Heart right ventricle (tissue), 16 donors: ENCODE measurements at regions not wholly inside any gene's neighbourhood (a gene's known extent, or its start where the extent isn't known, plus 50 kb on each side); places are given as distances from the start of the nearest gene placed in this dataset.
A peak's percentile ranks its signal among the peaks of the same experiment; 100 is the strongest.

ENCODE experiments used
- ATAC-seq, 8 donors: fragments of 200-7000 bp; cut with Tn5 transposase; one replicate each; pipeline ENCODE4 v1.9.1; 2020; ENCODE audit warnings: mild to moderate bottlenecking in 8 of 8, moderate library complexity in 8 of 8, moderate number of reproducible peaks in 1 of 8
- DNase-seq, 2 donors: peaks; one replicate each; pipeline ENCODE4 v3.0.0-alpha.2; 2020
- H3K27ac ChIP-seq, 10 donors: fragments of 200-600 bp; sonication (generic) in 2 of 10; one replicate each; pipeline versions ENCODE4 v1.5.0 to v1.8.0; 2020 to 2022; ENCODE audit warnings: mild to moderate bottlenecking in 3 of 10
- H3K27me3 ChIP-seq, 7 donors: fragments of 200-600 bp; one replicate each; pipeline ENCODE4 v1.8.0; 2021 to 2022; ENCODE audit warnings: mild to moderate bottlenecking in 2 of 7
- H3K36me3 ChIP-seq, 9 donors: fragments of 200-600 bp; sonication (generic) in 1 of 9; one replicate each; pipeline versions ENCODE4 v1.5.0 to v1.8.0; 2020 to 2022; ENCODE audit warnings: mild to moderate bottlenecking in 2 of 9
- H3K4me1 ChIP-seq, 9 donors: fragments of 200-600 bp; sonication (generic) in 1 of 9; one replicate each; pipeline versions ENCODE4 v1.5.0 to v1.8.0; 2020 to 2022; ENCODE audit warnings: mild to moderate bottlenecking in 4 of 9
- H3K4me3 ChIP-seq, 10 donors: fragments of 200-600 bp; sonication (generic) in 2 of 10; one replicate each; pipeline versions ENCODE4 v1.5.0 to v1.8.0; 2020 to 2022; ENCODE audit warnings: mild to moderate bottlenecking in 7 of 10, moderate library complexity in 2 of 10
- H3K9me3 ChIP-seq, 11 donors: fragments of 200-600 bp in 10 of 11; sonication (generic) in 2 of 11; one replicate each; pipeline versions ENCODE4 v1.5.0 to v1.8.0; 2013 to 2022; ENCODE audit warnings: mild to moderate bottlenecking in 2 of 11, control low read depth in 1 of 11, moderate library complexity in 1 of 11
- CTCF ChIP-seq, 9 donors: fragments of 200-600 bp; sonication (generic) in 2 of 9; IDR thresholded peaks; one replicate each; pipeline versions ENCODE4 v1.5.0 to v1.8.0; 2021 to 2022; ENCODE audit warnings: antibody characterized with exemption in 9 of 9, mild to moderate bottlenecking in 5 of 9, moderate library complexity in 1 of 9
- WGBS, 2 donors: extraction: QIAGEN DNeasy Blood & Tissue Kit; methylation state at CpG; one replicate each; pipeline ENCODE4 v1.1.7; 2013; ENCODE audit warnings: inconsistent platforms in 1 of 2; 5-methylcytosine and 5-hydroxymethylcytosine counted together
- intact Hi-C, 10 donors: fragments of 100-400 bp; cut with DNase I; formaldehyde crosslinking; loops; one replicate each; pipeline versions ENCODE4 v1.11.1 to v1.14.2; 2022
- donor health status: Arrhythmogenic right ventricular cardiomyopathy.
- donor health status: ischemic (EF 13 %, LVEDD 7.1; RV severe dilation, severe dysfunction).
- donor health status: healthy with polysubstance abuse.
- donor health status: DM: no; HTN: yes; CAD: no.
- donor health status: DM: no; HTN: no; CAD: no.
- donor health status: ischemic (EF 25% LVEDD 6.9; RV normal size, moderate dysfunction).
- donor health status: ischemic (EF 25% LVEDD 5.7; RV mildly dilated, moderate dysfunction).
- donor health status: healthy.
- donor health status: DM: yes; HTN: yes; CAD: no.
- donor health status: Ischemic cardiomyopathy.
- donor health status: ischemic (EF 35%, LVEDD 5.7; RV mildly dilated, moderate dysfunction).
- donor health status: nonischemic (EF 11% LVEDD 7.7; RV severe dilation, severe dysfunction).
- donor health status: DM: yes; HTN: yes; CAD: no.
- donor health status: PGD.
- donor health status: ischemic (EF 29% LVEDD 5.4; RV normal size, mild dysfunction).
- donor health status: nonischemic (EF 23%, LVEDD 6.1; RV moderate dilation, normal function).

DNA sequence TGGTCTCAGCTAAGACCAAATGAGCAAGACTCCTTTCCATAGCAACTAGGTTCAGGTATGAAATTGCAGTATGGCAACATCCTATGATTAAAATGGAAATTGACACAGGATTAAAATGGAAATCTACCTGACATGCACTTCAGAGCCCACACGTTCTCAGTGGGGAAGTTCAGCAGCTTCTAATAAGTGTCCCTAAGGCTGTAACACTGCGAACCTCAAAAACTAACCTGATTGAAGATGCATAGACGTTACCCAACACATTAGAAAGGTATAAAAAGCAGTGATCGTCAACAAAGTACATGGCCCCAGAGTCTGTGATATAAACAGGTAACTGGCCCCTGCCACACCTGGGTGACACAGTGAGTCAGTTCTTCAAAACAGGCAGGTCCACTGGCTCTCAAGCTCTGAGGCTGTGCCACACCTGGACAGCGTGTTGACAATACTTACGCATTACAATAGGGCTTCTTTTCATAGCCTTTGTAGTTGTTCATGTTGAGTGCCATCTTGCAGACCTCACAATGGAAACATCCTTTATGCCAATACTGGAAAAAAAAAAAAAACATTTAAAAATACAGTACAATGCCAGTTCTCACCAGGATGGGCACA is 274.9 kb upstream of the NEBL start:
- H3K4me3 ChIP-seq: peak overlapping the region in 6 of 10 donors; percentile 61 to 68 (median 66)
- ATAC-seq (no peak), DNase-seq (no peak)
- WGBS, 2 donors: 91 to 94% methylated on average over 6 of the region's 6 CpGs
- peaks cover 0 to 53% (median 16%) of the 10 kb centered on the region in 7 donors for H3K27me3 ChIP-seq
- intact Hi-C loops: loop anchor here in 1 of 10 donors (10.0 kb wide), 1 partner anchor 93 kb away; no protein-coding TSS in a partner anchor
- peaks cover 0 to 12% (median 8%) of the 10 kb centered on the region in 9 donors for H3K4me1 ChIP-seq
- TF ChIP-seq CTCF (IDR thresholded peaks at IDR 0.05): no peak
- H3K36me3 ChIP-seq: no peaks in the 10 kb centered on the region
- no peak overlapping the region for H3K27ac ChIP-seq
- no peaks in the 10 kb centered on the region for H3K9me3 ChIP-seq

- Histone ChIP-seq H3K27me3 (peaks cover 0 to 47% (median 13%) of the 10 kb centered on the region in 7 donors), H3K9me3 (no peaks in the 10 kb centered on the region), H3K4me1 (peaks cover 0 to 12% (median 8%) of the 10 kb centered on the region in 9 donors), H3K36me3 (no peaks in the 10 kb centered on the region), H3K4me3 (peak overlapping the region in 2 of 10 donors; percentile 11 to 66), H3K27ac (no peak overlapping the region)
- DNase-seq (no peak), ATAC-seq (no peak)
- intact Hi-C loops: loop anchor here in 1 of 10 donors (10.0 kb wide), 1 partner anchor 93 kb away; no protein-coding TSS in a partner anchor
- peak in 2 of 9 donors; percentile 24 to 26 for TF ChIP-seq CTCF (IDR thresholded peaks at IDR 0.05)
- 83 to 87% methylated on average over 14 of the region's 14 CpGs for WGBS, 2 donors
These were observed 274.3 kb upstream of the NEBL start for GRCh38 chr10:21171197-21171935.

GRCh38 chr10:21170216-21170615 is 273.1 kb upstream of the NEBL start:
- DNase-seq (no peak), ATAC-seq (no peak)
- H3K4me1 ChIP-seq: peaks cover 0 to 12% (median 8%) of the 10 kb centered on the region in 9 donors
- intact Hi-C loops: loop anchor here in 1 of 10 donors (10.0 kb wide), 1 partner anchor 95 kb away; no protein-coding TSS in a partner anchor
- no peak for TF ChIP-seq CTCF (IDR thresholded peaks at IDR 0.05)
- no peaks in the 10 kb centered on the region for H3K36me3 ChIP-seq
- H3K4me3 ChIP-seq: no peak overlapping the region
- peaks cover 0 to 35% (median 11%) of the 10 kb centered on the region in 7 donors for H3K27me3 ChIP-seq
- no peaks in the 10 kb centered on the region for H3K9me3 ChIP-seq
- WGBS, 2 donors: 60 to 68% methylated on average over 5 of the region's 5 CpGs
- no peak overlapping the region for H3K27ac ChIP-seq

GRCh38 chr10:21169271-21169670 is 272.2 kb upstream of the NEBL start:
- no peak for DNase-seq
- Histone ChIP-seq H3K27me3 (peaks cover 0 to 26% (median 6%) of the 10 kb centered on the region in 7 donors), H3K4me3 (no peak overlapping the region), H3K27ac (no peak overlapping the region), H3K9me3 (no peaks in the 10 kb centered on the region), H3K36me3 (no peaks in the 10 kb centered on the region), H3K4me1 (peaks cover 0 to 10% (median 4%) of the 10 kb centered on the region in 9 donors)
- intact Hi-C loops: no loop called here
- WGBS, 2 donors: 91 to 93% methylated on average over 4 of the region's 4 CpGs
- no peak for ATAC-seq
- no peak for TF ChIP-seq CTCF (IDR thresholded peaks at IDR 0.05)
